GM12878 (cell line): ENCODE measurements at regions not wholly inside any gene's neighbourhood (a gene's known extent, or its start where the extent isn't known, plus 50 kb on each side); places are given as distances from the start of the nearest gene placed in this dataset.

Experiments used
- ATAC-seq: fragments of 200-7000 bp; cut with Tn5 transposase; 3 replicates; pipeline ENCODE4 v1.9.1; 2020; ENCODE audit warnings: mild to moderate bottlenecking, moderate library complexity
- BruUV-seq: library from RNA; stranded (reverse); fragments of 400-500 nt; replicated peaks from 2 replicates; lab custom pipeline; 2021; lab: Mats Ljungman, UMichigan
- CTCF ChIA-PET: fragments of 300-600 bp; sonication (Branson Sonifier 250); formaldehyde crosslinking; extraction: SDS; loops from one replicate; lab custom pipeline; 2021; ENCODE audit warnings: inconsistent platforms; lab: Yijun Ruan, JAX
- POLR2A ChIA-PET: fragments of 350-600 bp; formaldehyde crosslinking; extraction: SDS; loops from one replicate; lab custom pipeline; 2021; ENCODE audit warnings: inconsistent platforms; lab: Charles Lee
- RAD21 ChIA-PET: fragments of 300-600 bp; sonication (Branson Sonifier 250); formaldehyde crosslinking; loops from one replicate; lab custom pipeline; 2023; ENCODE audit warnings: antibody characterized with exemption; ENCODE audit not compliant: unreplicated experiment; lab: Charles Lee
- SMC1A ChIA-PET: fragments of 300-600 bp; sonication (Branson Sonifier 250); formaldehyde crosslinking; loops from one replicate; lab custom pipeline; 2023; ENCODE audit not compliant: unreplicated experiment, uncharacterized antibody; lab: Charles Lee
- DNase-seq: peaks from one replicate; pipeline ENCODE4 v3.0.0-alpha.2; 2011; ENCODE audit warnings: low read depth, low spot score
- FAIRE-seq: peaks from 3 replicates; lab custom pipeline; 2011; peaks lifted over from hg19 to GRCh38; lab: Jason Lieb, UNC
- H2AFZ ChIP-seq: 2 replicates; pipeline ENCODE4 v1.6.0; 2011; ENCODE audit warnings: low read depth, low read length, control low read depth; ENCODE audit not compliant: control insufficient read depth
- H3K27ac ChIP-seq: 2 replicates; pipeline ENCODE4 v1.5.1; 2011; ENCODE audit warnings: control low read depth; ENCODE audit not compliant: control insufficient read depth, insufficient read depth
- H3K27me3 ChIP-seq, 2 experiments: replicated peaks in 1 of 2; 2 replicates each; pipeline versions ENCODE4 v1.6.0 to v1.6.1; 2011; ENCODE audit warnings: low read length in 1 of 2; ENCODE audit not compliant: control insufficient read depth in 2 of 2, insufficient read depth in 2 of 2
- H3K36me3 ChIP-seq, 2 experiments: 2 replicates each; pipeline ENCODE4 v1.5.1; 2011; ENCODE audit warnings: low read length in 1 of 2; ENCODE audit not compliant: control insufficient read depth in 2 of 2, insufficient read depth in 2 of 2
- H3K4me1 ChIP-seq: 2 replicates; pipeline ENCODE4 v1.6.1; 2011; ENCODE audit warnings: mild to moderate bottlenecking, low read length, moderate library complexity, mixed read lengths; ENCODE audit not compliant: control insufficient read depth, insufficient read depth
- H3K4me2 ChIP-seq: 2 replicates; pipeline ENCODE4 v1.6.0; 2011; ENCODE audit warnings: control low read depth; ENCODE audit not compliant: control insufficient read depth, insufficient read depth
- H3K4me3 ChIP-seq: fragments of 200-600 bp; sonication (generic); 2 replicates; pipeline ENCODE4 v1.5.1; 2016
- H3K79me2 ChIP-seq: 2 replicates; pipeline ENCODE4 v1.6.0; 2011; ENCODE audit warnings: low read length; ENCODE audit not compliant: control insufficient read depth, insufficient read depth
- H3K9ac ChIP-seq: 2 replicates; pipeline ENCODE4 v1.8.0; 2011; ENCODE audit warnings: low read length, control low read depth, mixed read lengths; ENCODE audit not compliant: control insufficient read depth, insufficient read depth
- H3K9me3 ChIP-seq: replicated peaks from 3 replicates; pipeline ENCODE4 v1.5.1; 2011; ENCODE audit warnings: mild to moderate bottlenecking, low read length; ENCODE audit not compliant: control insufficient read depth, insufficient read depth
- H4K20me1 ChIP-seq: 2 replicates; pipeline ENCODE4 v1.6.0; 2011; ENCODE audit not compliant: control insufficient read depth, insufficient read depth
- BCLAF1 ChIP-seq: fragments of 450-650 bp; IDR thresholded peaks from 2 replicates; pipeline ENCODE4 v1.6.1; 2017; ENCODE audit warnings: antibody characterized with exemption, mild to moderate bottlenecking, moderate library complexity
- CREB1 ChIP-seq: IDR thresholded peaks from 2 replicates; pipeline ENCODE4 v1.6.1; 2012; ENCODE audit warnings: low read depth, mild to moderate bottlenecking, inconsistent platforms
- MTA2 ChIP-seq: fragments of 450-650 bp; IDR thresholded peaks from 2 replicates; pipeline ENCODE4 v1.6.1; 2016; ENCODE audit warnings: low read depth, mild to moderate bottlenecking, moderate library complexity
- YY1 ChIP-seq: IDR thresholded peaks from 2 replicates; pipeline ENCODE4 v1.6.1; 2011; ENCODE audit warnings: low read depth, mild to moderate bottlenecking, low read length
- WGBS: methylation state at CpG from one replicate; pipeline ENCODE4 v1.1.6; 2016; ENCODE audit warnings: low lambda C conversion rate; ENCODE audit not compliant: insufficient replicate concordance, insufficient coverage; ENCODE audit errors: missing lambda C conversion rate; 5-methylcytosine and 5-hydroxymethylcytosine counted together
- in situ Hi-C: fragments of 300-500 bp; cut with MboI; formaldehyde crosslinking; loops from 9 replicates; pipeline ENCODE4 v1.14.3; 2018; ENCODE audit warnings: mixed read lengths
- intact Hi-C: fragments of 100-400 bp; cut with micrococcal nuclease; formaldehyde crosslinking; loops from one replicate; pipeline ENCODE4 v1.14.2; 2022; ENCODE audit not compliant: unreplicated experiment

- in situ Hi-C loops (no loop called here), intact Hi-C loops (no loop called here)
- ChIA-PET POLR2A (no interaction called here), SMC1A (interaction anchor here (1.2 kb wide), 1 partner anchor 15 kb away, joined by 3 read pairs; no protein-coding TSS in a partner anchor), CTCF (no interaction called here), RAD21 (no interaction called here)
- Histone ChIP-seq H4K20me1 (no peaks in the 10 kb centered on the region), H3K27ac (no peak overlapping the region), H3K4me1 (no peaks in the 10 kb centered on the region), H3K9ac (no peak overlapping the region), H3K4me2 (no peak overlapping the region), H3K9me3 (no peaks in the 10 kb centered on the region; the same call in 2 of the 3 replicates), H2AFZ (no peak overlapping the region), H3K4me3 (no peak overlapping the region), H3K27me3 (no peaks in the 10 kb centered on the region; a peak in 2 of 4 replicates), H3K79me2 (no peaks in the 10 kb centered on the region), H3K36me3 (no peaks in the 10 kb centered on the region)
- 37% methylated on average over 10 of the region's 10 CpGs for WGBS
- BruUV-seq = no TSS peak
- TF ChIP-seq CREB1 = no peak
- TF ChIP-seq BCLAF1 = no peak
- TF ChIP-seq YY1 = no peak
- no peak for TF ChIP-seq MTA2
- ATAC-seq (no peak), FAIRE-seq (no peak), DNase-seq (no peak)
Measured at GRCh38 chr12:116393255-116393654, 115.8 kb upstream of the MED13L start.
